ENCODE measurements at regions not wholly inside any gene's neighbourhood (a gene's known extent, or its start where the extent isn't known, plus 50 kb on each side); places are given as distances from the start of the nearest gene placed in this dataset.
"Not testable (repeated sequence)": the region's sequence is repeated elsewhere in the genome, so short reads cannot be mapped to it uniquely, and the experiment has no call there.

- H3K27me3 ChIP-seq (ENCODE audit: insufficient read depth, low read length); H3K36me3 ChIP-seq (ENCODE audit: insufficient read depth, low read depth, low read length); H3K4me1 ChIP-seq (ENCODE audit: insufficient read depth, low read length); H3K4me3 ChIP-seq (ENCODE audit: low read length); H3K27ac ChIP-seq (ENCODE audit: low read length); H3K9ac ChIP-seq (ENCODE audit: low read depth, low read length); H3K9me3 ChIP-seq (ENCODE audit: insufficient read depth, low read depth, low read length): not testable (repeated sequence)
Observed at GRCh38 chr13:70981219-70981618, 873.0 kb upstream of the KLHL1 start.

GRCh38 chr13:70969321-70969720 is 861.1 kb upstream of the KLHL1 start:
- no peaks in the 10 kb centered on the region for H3K27me3 ChIP-seq (ENCODE audit: insufficient read depth, low read length)
- no peaks in the 10 kb centered on the region for H3K36me3 ChIP-seq (ENCODE audit: insufficient read depth, low read depth, low read length)
- H3K9me3 ChIP-seq (ENCODE audit: insufficient read depth, low read depth, low read length), result no peaks in the 10 kb centered on the region
- no peak overlapping the region for H3K9ac ChIP-seq (ENCODE audit: low read depth, low read length)
- no peaks in the 10 kb centered on the region for H3K4me1 ChIP-seq (ENCODE audit: insufficient read depth, low read length)
- no peak overlapping the region for H3K4me3 ChIP-seq (ENCODE audit: low read length)
- H3K27ac ChIP-seq (ENCODE audit: low read length), result no peak overlapping the region

GRCh38 chr13:70967564-70967963 is 859.3 kb upstream of the KLHL1 start:
- Histone ChIP-seq H3K4me1 (ENCODE audit: insufficient read depth, low read length) (no peaks in the 10 kb centered on the region), H3K9ac (ENCODE audit: low read depth, low read length) (no peak overlapping the region), H3K9me3 (ENCODE audit: insufficient read depth, low read depth, low read length) (no peaks in the 10 kb centered on the region), H3K4me3 (ENCODE audit: low read length) (no peak overlapping the region), H3K27me3 (ENCODE audit: insufficient read depth, low read length) (no peaks in the 10 kb centered on the region), H3K36me3 (ENCODE audit: insufficient read depth, low read depth, low read length) (no peaks in the 10 kb centered on the region), H3K27ac (ENCODE audit: low read length) (no peak overlapping the region)

GRCh38 chr13:70964874-70965273 is 856.6 kb upstream of the KLHL1 start:
- Histone ChIP-seq H3K9me3 (ENCODE audit: insufficient read depth, low read depth, low read length) (no peaks in the 10 kb centered on the region), H3K9ac (ENCODE audit: low read depth, low read length) (no peak overlapping the region), H3K4me3 (ENCODE audit: low read length) (no peak overlapping the region), H3K4me1 (ENCODE audit: insufficient read depth, low read length) (no peaks in the 10 kb centered on the region), H3K27me3 (ENCODE audit: insufficient read depth, low read length) (no peaks in the 10 kb centered on the region), H3K27ac (ENCODE audit: low read length) (no peak overlapping the region), H3K36me3 (ENCODE audit: insufficient read depth, low read depth, low read length) (no peaks in the 10 kb centered on the region)

GRCh38 chr13:70964124-70964523 is 855.9 kb upstream of the KLHL1 start:
- no peak overlapping the region for H3K9ac ChIP-seq (ENCODE audit: low read depth, low read length)
- H3K4me1 ChIP-seq (ENCODE audit: insufficient read depth, low read length), result no peaks in the 10 kb centered on the region
- no peak overlapping the region for H3K27ac ChIP-seq (ENCODE audit: low read length)
- no peaks in the 10 kb centered on the region for H3K36me3 ChIP-seq (ENCODE audit: insufficient read depth, low read depth, low read length)
- no peaks in the 10 kb centered on the region for H3K27me3 ChIP-seq (ENCODE audit: insufficient read depth, low read length)
- H3K4me3 ChIP-seq (ENCODE audit: low read length), result no peak overlapping the region
- no peaks in the 10 kb centered on the region for H3K9me3 ChIP-seq (ENCODE audit: insufficient read depth, low read depth, low read length)

- Histone ChIP-seq H3K9me3 (ENCODE audit: insufficient read depth, low read depth, low read length) (no peaks in the 10 kb centered on the region), H3K4me3 (ENCODE audit: low read length) (no peak overlapping the region), H3K36me3 (ENCODE audit: insufficient read depth, low read depth, low read length) (no peaks in the 10 kb centered on the region), H3K27ac (ENCODE audit: low read length) (no peak overlapping the region), H3K27me3 (ENCODE audit: insufficient read depth, low read length) (no peaks in the 10 kb centered on the region), H3K4me1 (ENCODE audit: insufficient read depth, low read length) (no peaks in the 10 kb centered on the region), H3K9ac (ENCODE audit: low read depth, low read length) (no peak overlapping the region)
Observed at GRCh38 chr13:70960841-70961443, 852.7 kb upstream of the KLHL1 start.

GRCh38 chr13:70959035-70959775 is 851.0 kb upstream of the KLHL1 start:
- no peaks in the 10 kb centered on the region for H3K4me1 ChIP-seq (ENCODE audit: insufficient read depth, low read length)
- H3K36me3 ChIP-seq (ENCODE audit: insufficient read depth, low read depth, low read length), result no peaks in the 10 kb centered on the region
- no peaks in the 10 kb centered on the region for H3K27me3 ChIP-seq (ENCODE audit: insufficient read depth, low read length)
- no peak overlapping the region for H3K27ac ChIP-seq (ENCODE audit: low read length)
- no peak overlapping the region for H3K9ac ChIP-seq (ENCODE audit: low read depth, low read length)
- H3K4me3 ChIP-seq (ENCODE audit: low read length), result no peak overlapping the region
- no peaks in the 10 kb centered on the region for H3K9me3 ChIP-seq (ENCODE audit: insufficient read depth, low read depth, low read length)

- no peaks in the 10 kb centered on the region for H3K4me1 ChIP-seq (ENCODE audit: insufficient read depth, low read length)
- no peak overlapping the region for H3K4me3 ChIP-seq (ENCODE audit: low read length)
- no peak overlapping the region for H3K27ac ChIP-seq (ENCODE audit: low read length)
Observed at GRCh38 chr13:70955887-70956286, 847.6 kb upstream of the KLHL1 start.

GRCh38 chr13:70950664-70951063 is 842.4 kb upstream of the KLHL1 start:
- no peak overlapping the region for H3K4me3 ChIP-seq (ENCODE audit: low read length)
- H3K4me1 ChIP-seq (ENCODE audit: insufficient read depth, low read length), result no peaks in the 10 kb centered on the region
- H3K27ac ChIP-seq (ENCODE audit: low read length), result no peak overlapping the region
- no peak overlapping the region for H3K9ac ChIP-seq (ENCODE audit: low read depth, low read length)
- no peaks in the 10 kb centered on the region for H3K9me3 ChIP-seq (ENCODE audit: insufficient read depth, low read depth, low read length)
- no peaks in the 10 kb centered on the region for H3K36me3 ChIP-seq (ENCODE audit: insufficient read depth, low read depth, low read length)
- no peaks in the 10 kb centered on the region for H3K27me3 ChIP-seq (ENCODE audit: insufficient read depth, low read length)

More at GRCh38 chr13:70955887-70956286, 847.6 kb upstream of the KLHL1 start:
- no peak overlapping the region for H3K9ac ChIP-seq (ENCODE audit: low read depth, low read length)
- no peaks in the 10 kb centered on the region for H3K27me3 ChIP-seq (ENCODE audit: insufficient read depth, low read length)
- no peaks in the 10 kb centered on the region for H3K36me3 ChIP-seq (ENCODE audit: insufficient read depth, low read depth, low read length)
- no peaks in the 10 kb centered on the region for H3K9me3 ChIP-seq (ENCODE audit: insufficient read depth, low read depth, low read length)

- Histone ChIP-seq H3K4me1 (ENCODE audit: insufficient read depth, low read length) (no peaks in the 10 kb centered on the region), H3K27ac (ENCODE audit: low read length) (no peak overlapping the region), H3K9ac (ENCODE audit: low read depth, low read length) (no peak overlapping the region), H3K9me3 (ENCODE audit: insufficient read depth, low read depth, low read length) (no peaks in the 10 kb centered on the region), H3K4me3 (ENCODE audit: low read length) (no peak overlapping the region), H3K27me3 (ENCODE audit: insufficient read depth, low read length) (no peaks in the 10 kb centered on the region), H3K36me3 (ENCODE audit: insufficient read depth, low read depth, low read length) (no peaks in the 10 kb centered on the region)
Observed at GRCh38 chr13:70945506-70945905, 837.3 kb upstream of the KLHL1 start.

- Histone ChIP-seq H3K4me3 (ENCODE audit: low read length) (no peak overlapping the region), H3K27ac (ENCODE audit: low read length) (no peak overlapping the region), H3K4me1 (ENCODE audit: insufficient read depth, low read length) (no peaks in the 10 kb centered on the region), H3K9ac (ENCODE audit: low read depth, low read length) (no peak overlapping the region), H3K36me3 (ENCODE audit: insufficient read depth, low read depth, low read length) (no peaks in the 10 kb centered on the region), H3K9me3 (ENCODE audit: insufficient read depth, low read depth, low read length) (no peaks in the 10 kb centered on the region), H3K27me3 (ENCODE audit: insufficient read depth, low read length) (no peaks in the 10 kb centered on the region)
Observed at GRCh38 chr13:70941454-70941853, 833.2 kb upstream of the KLHL1 start.

- no peaks in the 10 kb centered on the region for H3K9me3 ChIP-seq (ENCODE audit: insufficient read depth, low read depth, low read length)
- H3K27me3 ChIP-seq (ENCODE audit: insufficient read depth, low read length), result no peaks in the 10 kb centered on the region
- H3K4me1 ChIP-seq (ENCODE audit: insufficient read depth, low read length), result no peaks in the 10 kb centered on the region
- H3K9ac ChIP-seq (ENCODE audit: low read depth, low read length), result no peak overlapping the region
- no peak overlapping the region for H3K4me3 ChIP-seq (ENCODE audit: low read length)
- no peaks in the 10 kb centered on the region for H3K36me3 ChIP-seq (ENCODE audit: insufficient read depth, low read depth, low read length)
- no peak overlapping the region for H3K27ac ChIP-seq (ENCODE audit: low read length)
Observed at GRCh38 chr13:70938462-70938861, 830.2 kb upstream of the KLHL1 start.

Measured in iPS-20b (cell line).